Activated CD4-positive, alpha-beta T cell treated with anti-CD3 and anti-CD28 coated beads, Interleukin-2, amount 10 ng/mL, durations not matched to agents 24 days and 14 days (primary cell): ENCODE measurements at regions not wholly inside any gene's neighbourhood (a gene's known extent, or its start where the extent isn't known, plus 50 kb on each side); places are given as distances from the start of the nearest gene placed in this dataset.

Experiments used
- DNase-seq: peaks from one replicate; pipeline ENCODE4 v3.0.0; 2022
- H3K27ac Mint-ChIP-seq: one replicate; pipeline ENCODE4 v1.8.0; 2022; ENCODE audit warnings: mild to moderate bottlenecking, mixed read lengths
- H3K27me3 Mint-ChIP-seq: one replicate; pipeline ENCODE4 v1.8.0; 2022; ENCODE audit warnings: mixed read lengths
- H3K36me3 Mint-ChIP-seq: one replicate; pipeline ENCODE4 v1.8.0; 2022; ENCODE audit warnings: low read depth, mild to moderate bottlenecking, mixed read lengths
- H3K4me1 Mint-ChIP-seq: one replicate; pipeline ENCODE4 v1.8.0; 2021; ENCODE audit warnings: mixed read lengths
- H3K4me3 Mint-ChIP-seq: one replicate; pipeline ENCODE4 v1.8.0; 2022; ENCODE audit warnings: mild to moderate bottlenecking, moderate library complexity, mixed read lengths
- H3K9me3 Mint-ChIP-seq: one replicate; pipeline ENCODE4 v1.8.0; 2021; ENCODE audit warnings: mixed read lengths
- intact Hi-C: fragments of 100-400 bp; cut with micrococcal nuclease; formaldehyde crosslinking; loops from one replicate; pipeline ENCODE4 v1.15.1; 2023

- no peak overlapping the region for H3K27ac Mint-ChIP-seq
- peaks cover 3% of the 10 kb centered on the region for H3K9me3 Mint-ChIP-seq
- DNase-seq = no peak
- no peaks in the 10 kb centered on the region for H3K36me3 Mint-ChIP-seq
- no peak overlapping the region for H3K4me3 Mint-ChIP-seq
- intact Hi-C loops = no loop called here
- no peaks in the 10 kb centered on the region for H3K4me1 Mint-ChIP-seq
- no peaks in the 10 kb centered on the region for H3K27me3 Mint-ChIP-seq
These were observed 668.4 kb upstream of the NRP1 start for GRCh38 chr10:34002896-34003295.

- no peak overlapping the region for H3K27ac Mint-ChIP-seq
- no peaks in the 10 kb centered on the region for H3K4me1 Mint-ChIP-seq
- no peaks in the 10 kb centered on the region for H3K36me3 Mint-ChIP-seq
- peaks cover 3% of the 10 kb centered on the region for H3K9me3 Mint-ChIP-seq
- H3K4me3 Mint-ChIP-seq = no peak overlapping the region
- no peak for DNase-seq
- H3K27me3 Mint-ChIP-seq = no peaks in the 10 kb centered on the region
- intact Hi-C loops = no loop called here
These were observed 667.4 kb upstream of the NRP1 start for GRCh38 chr10:34001831-34002230.

- no peak for DNase-seq
- H3K36me3 Mint-ChIP-seq = no peaks in the 10 kb centered on the region
- H3K27ac Mint-ChIP-seq = no peak overlapping the region
- intact Hi-C loops = no loop called here
- peaks cover 3% of the 10 kb centered on the region for H3K9me3 Mint-ChIP-seq
- no peak overlapping the region for H3K4me3 Mint-ChIP-seq
- no peaks in the 10 kb centered on the region for H3K4me1 Mint-ChIP-seq
- no peaks in the 10 kb centered on the region for H3K27me3 Mint-ChIP-seq
These were observed 666.7 kb upstream of the NRP1 start for GRCh38 chr10:34001087-34001580.

GRCh38 chr10:33993917-33994316 is 659.5 kb upstream of the NRP1 start:
- H3K27ac Mint-ChIP-seq = no peak overlapping the region
- H3K4me1 Mint-ChIP-seq = no peaks in the 10 kb centered on the region
- no peaks in the 10 kb centered on the region for H3K36me3 Mint-ChIP-seq
- H3K4me3 Mint-ChIP-seq = no peak overlapping the region
- no peak for DNase-seq
- H3K27me3 Mint-ChIP-seq = no peaks in the 10 kb centered on the region
- peaks cover 3% of the 10 kb centered on the region for H3K9me3 Mint-ChIP-seq
- intact Hi-C loops = no loop called here

- intact Hi-C loops = no loop called here
- Mint-ChIP-seq H3K4me3 (no peak overlapping the region), H3K27ac (no peak overlapping the region), H3K27me3 (no peaks in the 10 kb centered on the region), H3K4me1 (no peaks in the 10 kb centered on the region), H3K36me3 (no peaks in the 10 kb centered on the region), H3K9me3 (no peaks in the 10 kb centered on the region)
- no peak for DNase-seq
These were observed 657.5 kb upstream of the NRP1 start for GRCh38 chr10:33991924-33992323.

- Mint-ChIP-seq H3K27me3 (no peaks in the 10 kb centered on the region), H3K36me3 (no peaks in the 10 kb centered on the region), H3K4me1 (no peaks in the 10 kb centered on the region), H3K9me3 (peaks cover 3% of the 10 kb centered on the region), H3K27ac (no peak overlapping the region), H3K4me3 (no peak overlapping the region)
- no peak for DNase-seq
- intact Hi-C loops = no loop called here
These were observed 652.0 kb upstream of the NRP1 start for GRCh38 chr10:33986515-33986914.

GRCh38 chr10:33986016-33986415 is 651.5 kb upstream of the NRP1 start:
- Mint-ChIP-seq H3K4me1 (no peaks in the 10 kb centered on the region), H3K27me3 (no peaks in the 10 kb centered on the region), H3K9me3 (peaks cover 3% of the 10 kb centered on the region), H3K4me3 (no peak overlapping the region), H3K27ac (no peak overlapping the region), H3K36me3 (no peaks in the 10 kb centered on the region)
- DNase-seq = no peak
- intact Hi-C loops = no loop called here

GRCh38 chr10:33982995-33983394 is 648.5 kb upstream of the NRP1 start:
- Mint-ChIP-seq H3K27me3 (no peaks in the 10 kb centered on the region), H3K4me3 (no peak overlapping the region), H3K9me3 (peaks cover 3% of the 10 kb centered on the region), H3K36me3 (no peaks in the 10 kb centered on the region), H3K27ac (no peak overlapping the region), H3K4me1 (no peaks in the 10 kb centered on the region)
- DNase-seq = no peak
- intact Hi-C loops = no loop called here

GRCh38 chr10:33981301-33981700 is 646.8 kb upstream of the NRP1 start:
- no peaks in the 10 kb centered on the region for H3K4me1 Mint-ChIP-seq
- DNase-seq = no peak
- peaks cover 3% of the 10 kb centered on the region for H3K9me3 Mint-ChIP-seq
- H3K27me3 Mint-ChIP-seq = no peaks in the 10 kb centered on the region
- no peak overlapping the region for H3K27ac Mint-ChIP-seq
- no peak overlapping the region for H3K4me3 Mint-ChIP-seq
- intact Hi-C loops = no loop called here
- H3K36me3 Mint-ChIP-seq = no peaks in the 10 kb centered on the region

- no peaks in the 10 kb centered on the region for H3K27me3 Mint-ChIP-seq
- H3K4me3 Mint-ChIP-seq = no peak overlapping the region
- intact Hi-C loops = no loop called here
- H3K36me3 Mint-ChIP-seq = no peaks in the 10 kb centered on the region
- DNase-seq = no peak
- no peaks in the 10 kb centered on the region for H3K4me1 Mint-ChIP-seq
- no peak overlapping the region for H3K27ac Mint-ChIP-seq
- no peaks in the 10 kb centered on the region for H3K9me3 Mint-ChIP-seq
These were observed 644.7 kb upstream of the NRP1 start for GRCh38 chr10:33979195-33979594.

GRCh38 chr10:33975481-33975880 is 641.0 kb upstream of the NRP1 start:
- H3K27me3 Mint-ChIP-seq = no peaks in the 10 kb centered on the region
- H3K36me3 Mint-ChIP-seq = no peaks in the 10 kb centered on the region
- intact Hi-C loops = no loop called here
- DNase-seq = no peak
- no peak overlapping the region for H3K4me3 Mint-ChIP-seq
- no peaks in the 10 kb centered on the region for H3K9me3 Mint-ChIP-seq
- no peaks in the 10 kb centered on the region for H3K4me1 Mint-ChIP-seq
- H3K27ac Mint-ChIP-seq = no peak overlapping the region

GRCh38 chr10:33974976-33975478 is 640.6 kb upstream of the NRP1 start:
- no peaks in the 10 kb centered on the region for H3K27me3 Mint-ChIP-seq
- H3K9me3 Mint-ChIP-seq = no peaks in the 10 kb centered on the region
- no peaks in the 10 kb centered on the region for H3K36me3 Mint-ChIP-seq
- H3K4me3 Mint-ChIP-seq = no peak overlapping the region
- no peaks in the 10 kb centered on the region for H3K4me1 Mint-ChIP-seq
- no peak overlapping the region for H3K27ac Mint-ChIP-seq
- intact Hi-C loops = no loop called here
- DNase-seq = no peak

- Mint-ChIP-seq H3K4me1 (no peaks in the 10 kb centered on the region), H3K36me3 (no peaks in the 10 kb centered on the region), H3K9me3 (peaks cover 3% of the 10 kb centered on the region), H3K4me3 (no peak overlapping the region), H3K27ac (no peak overlapping the region), H3K27me3 (no peaks in the 10 kb centered on the region)
- DNase-seq = no peak
- intact Hi-C loops = no loop called here
These were observed 634.5 kb upstream of the NRP1 start for GRCh38 chr10:33968983-33969382.

- H3K36me3 Mint-ChIP-seq = no peaks in the 10 kb centered on the region
- H3K27me3 Mint-ChIP-seq = no peaks in the 10 kb centered on the region
These were observed 633.2 kb upstream of the NRP1 start for GRCh38 chr10:33967606-33968120.

GRCh38 chr10:33966946-33967345 is 632.5 kb upstream of the NRP1 start:
- intact Hi-C loops = no loop called here
- H3K27me3 Mint-ChIP-seq = no peaks in the 10 kb centered on the region
- H3K4me1 Mint-ChIP-seq = no peaks in the 10 kb centered on the region
- DNase-seq = no peak
- H3K36me3 Mint-ChIP-seq = no peaks in the 10 kb centered on the region
- H3K27ac Mint-ChIP-seq = no peak overlapping the region
- no peak overlapping the region for H3K4me3 Mint-ChIP-seq
- peaks cover 3% of the 10 kb centered on the region for H3K9me3 Mint-ChIP-seq

More at GRCh38 chr10:33967606-33968120, 633.2 kb upstream of the NRP1 start:
- no peaks in the 10 kb centered on the region for H3K4me1 Mint-ChIP-seq
- intact Hi-C loops = no loop called here
- no peak for DNase-seq
- H3K9me3 Mint-ChIP-seq = peaks cover 3% of the 10 kb centered on the region
- no peak overlapping the region for H3K4me3 Mint-ChIP-seq
- H3K27ac Mint-ChIP-seq = no peak overlapping the region
